Keratinocyte (primary cell): ENCODE measurements at regions not wholly inside any gene's neighbourhood (a gene's known extent, or its start where the extent isn't known, plus 50 kb on each side); places are given as distances from the start of the nearest gene placed in this dataset.
"Not testable (repeated sequence)": the region's sequence is repeated elsewhere in the genome, so short reads cannot be mapped to it uniquely, and the experiment has no call there.

Experiments used
- DNase-seq: peaks from one replicate; pipeline ENCODE4 v3.0.0-alpha.2; 2011; ENCODE audit warnings: low read depth, missing footprints, low spot score
- FAIRE-seq: peaks from 2 replicates; lab custom pipeline; 2011; peaks lifted over from hg19 to GRCh38; lab: Jason Lieb, UNC
- H2AFZ ChIP-seq: 2 replicates; pipeline ENCODE4 v1.6.0; 2012; ENCODE audit warnings: low read length, control low read depth, inconsistent platforms; ENCODE audit not compliant: control insufficient read depth
- H3K27ac ChIP-seq: 2 replicates; pipeline ENCODE4 v1.5.1; 2011; ENCODE audit warnings: low read length; ENCODE audit not compliant: control insufficient read depth, insufficient read depth
- H3K27me3 ChIP-seq: 3 replicates; pipeline ENCODE4 v1.6.0; 2011; ENCODE audit warnings: low read length; ENCODE audit not compliant: control insufficient read depth, insufficient read depth; ENCODE audit errors: extremely low read depth
- H3K36me3 ChIP-seq, 2 experiments: 2 replicates in 1 of 2; 3 replicates in 1 of 2; pipeline ENCODE4 v1.5.1; 2011; ENCODE audit warnings: low read length in 2 of 2, mild to moderate bottlenecking in 1 of 2; ENCODE audit not compliant: control insufficient read depth in 2 of 2, insufficient read depth in 2 of 2; ENCODE audit errors: extremely low read depth in 1 of 2
- H3K4me1 ChIP-seq: 3 replicates; pipeline ENCODE4 v1.5.1; 2011; ENCODE audit warnings: low read length; ENCODE audit not compliant: control insufficient read depth, insufficient read depth; ENCODE audit errors: extremely low read depth
- H3K4me2 ChIP-seq: 3 replicates; pipeline ENCODE4 v1.6.0; 2011; ENCODE audit warnings: low read depth, low read length; ENCODE audit not compliant: control insufficient read depth, insufficient read depth; ENCODE audit errors: extremely low read depth
- H3K4me3 ChIP-seq, 3 experiments: fragments of 200-600 bp in 1 of 3; sonication (generic) in 1 of 3; 2 replicates in 2 of 3; 3 replicates in 1 of 3; pipeline ENCODE4 v1.5.1; 2011 to 2016; ENCODE audit warnings: low read length in 3 of 3, mild to moderate bottlenecking in 3 of 3, control low read depth in 2 of 3, inconsistent platforms in 1 of 3, low read depth in 1 of 3, mixed read lengths in 1 of 3, mixed run types in 1 of 3, moderate library complexity in 1 of 3; ENCODE audit not compliant: control insufficient read depth in 2 of 3, insufficient read depth in 2 of 3; ENCODE audit errors: extremely low read depth in 1 of 3
- H3K79me2 ChIP-seq: 2 replicates; pipeline ENCODE4 v1.6.0; 2012; ENCODE audit warnings: low read length; ENCODE audit not compliant: control insufficient read depth, insufficient read depth
- H3K9ac ChIP-seq: 3 replicates; pipeline ENCODE4 v1.6.0; 2011; ENCODE audit warnings: low read length; ENCODE audit not compliant: control insufficient read depth, insufficient read depth; ENCODE audit errors: extremely low read depth
- H3K9me1 ChIP-seq: 3 replicates; pipeline ENCODE4 v1.6.0; 2011; ENCODE audit warnings: low read length; ENCODE audit not compliant: control insufficient read depth, insufficient read depth; ENCODE audit errors: extremely low read depth
- H3K9me3 ChIP-seq: 2 replicates; pipeline ENCODE4 v1.5.1; 2012; ENCODE audit warnings: low read depth, low read length; ENCODE audit not compliant: control insufficient read depth
- H4K20me1 ChIP-seq: 3 replicates; pipeline ENCODE4 v1.6.0; 2011; ENCODE audit warnings: low read length; ENCODE audit not compliant: control insufficient read depth, insufficient read depth; ENCODE audit errors: extremely low read depth
- dilution Hi-C: fragments of 300-500 bp; cut with MboI; formaldehyde crosslinking; loops from one replicate; pipeline ENCODE4 v1.7.0; 2020; ENCODE audit warnings: low sequenced_read_pairs; ENCODE audit not compliant: extremely low pct_ligation_motif_present

DNA sequence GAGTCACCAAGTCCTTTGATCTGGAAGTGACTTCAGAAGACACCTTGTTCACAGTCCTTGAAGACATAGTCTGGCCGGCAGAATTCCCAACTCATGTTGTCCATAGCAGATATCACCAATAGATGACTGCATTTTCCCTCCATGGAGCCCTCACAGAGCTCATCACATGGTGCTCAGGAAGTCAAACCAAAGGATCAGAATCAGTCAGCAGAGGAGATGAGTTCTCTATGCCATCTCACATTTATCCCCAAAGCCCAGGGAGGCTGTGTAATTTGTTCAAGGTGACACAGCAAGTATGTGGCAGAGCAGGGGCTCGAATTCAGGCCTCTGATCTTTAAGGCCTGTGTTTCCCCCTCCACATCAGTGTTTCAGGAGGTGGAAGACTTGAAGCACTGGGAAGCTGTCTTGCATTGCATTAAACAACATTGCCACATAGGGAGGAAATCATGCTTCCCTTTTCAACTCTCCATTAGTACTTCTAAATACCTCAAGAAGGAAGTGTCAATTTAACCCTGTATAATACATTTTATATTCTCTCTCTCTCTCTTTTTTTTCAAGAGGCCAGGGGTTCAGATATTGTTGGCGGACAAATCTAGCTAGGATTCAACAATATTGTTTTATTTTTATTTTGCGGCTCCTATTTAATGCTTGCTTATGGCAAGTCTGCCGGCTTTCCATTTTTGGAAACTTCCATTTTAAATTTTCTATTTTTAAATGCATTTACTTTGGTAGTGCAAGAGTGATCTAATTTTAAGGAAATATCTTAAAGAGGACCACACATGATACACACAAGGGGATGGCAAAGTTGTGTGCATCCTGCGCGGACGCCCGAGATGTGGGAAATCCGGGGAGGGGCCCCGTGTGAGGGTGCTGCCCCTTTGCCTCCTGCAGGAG lies 61.9 kb downstream of the NPIPB5 start:
- DNase-seq, H4K20me1 ChIP-seq, H3K4me1 ChIP-seq, H3K9me1 ChIP-seq, H3K36me3 ChIP-seq, H3K79me2 ChIP-seq, H3K9ac ChIP-seq, H3K27ac ChIP-seq, H3K27me3 ChIP-seq, H3K4me2 ChIP-seq, FAIRE-seq, H2AFZ ChIP-seq, H3K9me3 ChIP-seq, dilution Hi-C loops, H3K4me3 ChIP-seq: not testable (repeated sequence)

DNA sequence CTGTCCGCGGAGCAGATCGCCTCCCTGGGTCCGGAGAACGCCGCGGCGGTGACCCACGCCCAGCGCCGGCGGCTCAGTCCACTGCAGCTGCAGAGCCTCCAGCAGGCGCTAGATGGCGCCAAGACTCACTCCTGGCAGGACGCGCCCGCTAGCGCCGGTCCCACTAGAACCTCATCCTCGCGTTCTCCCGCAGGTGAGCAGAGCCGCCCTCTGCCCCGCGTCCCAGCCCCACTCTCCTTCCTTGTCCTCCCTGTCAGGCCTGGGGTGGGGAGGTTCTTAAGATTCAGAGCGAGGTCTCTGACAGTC lies 62.5 kb downstream of the NPIPB5 start:
- H3K9me3 ChIP-seq, H3K4me3 ChIP-seq, H3K4me1 ChIP-seq, H2AFZ ChIP-seq, H3K27ac ChIP-seq, H3K36me3 ChIP-seq, H3K9ac ChIP-seq, DNase-seq, H3K79me2 ChIP-seq, H3K27me3 ChIP-seq, dilution Hi-C loops, H3K9me1 ChIP-seq, H3K4me2 ChIP-seq, H4K20me1 ChIP-seq: not testable (repeated sequence)
- peak; percentile 51 for FAIRE-seq

DNA sequence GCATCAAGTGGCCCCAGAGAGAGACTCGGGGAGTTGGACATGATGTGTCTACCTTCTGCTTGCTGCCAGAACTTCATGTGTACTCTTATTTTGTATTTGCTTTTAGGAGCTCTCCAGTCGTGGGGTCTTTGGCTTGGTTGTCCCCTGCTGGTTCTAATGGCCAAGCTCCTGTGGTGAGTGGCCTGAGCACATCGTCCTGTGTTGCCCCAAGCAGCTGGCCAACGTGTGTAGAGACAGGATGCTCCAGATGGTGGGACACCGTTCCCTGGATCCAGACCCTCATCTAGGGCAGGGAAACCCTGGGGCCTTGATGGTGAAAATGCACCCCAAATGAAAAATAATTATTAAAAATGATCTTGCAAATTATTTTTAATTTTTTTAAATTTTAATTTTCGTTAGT lies 65.8 kb downstream of the NPIPB5 start:
- H2AFZ ChIP-seq, H3K9me1 ChIP-seq, H3K9ac ChIP-seq, H3K9me3 ChIP-seq, H3K4me1 ChIP-seq, H3K27me3 ChIP-seq, H3K79me2 ChIP-seq, H4K20me1 ChIP-seq, H3K4me2 ChIP-seq, H3K4me3 ChIP-seq, FAIRE-seq, DNase-seq, dilution Hi-C loops, H3K27ac ChIP-seq, H3K36me3 ChIP-seq: not testable (repeated sequence)

DNA sequence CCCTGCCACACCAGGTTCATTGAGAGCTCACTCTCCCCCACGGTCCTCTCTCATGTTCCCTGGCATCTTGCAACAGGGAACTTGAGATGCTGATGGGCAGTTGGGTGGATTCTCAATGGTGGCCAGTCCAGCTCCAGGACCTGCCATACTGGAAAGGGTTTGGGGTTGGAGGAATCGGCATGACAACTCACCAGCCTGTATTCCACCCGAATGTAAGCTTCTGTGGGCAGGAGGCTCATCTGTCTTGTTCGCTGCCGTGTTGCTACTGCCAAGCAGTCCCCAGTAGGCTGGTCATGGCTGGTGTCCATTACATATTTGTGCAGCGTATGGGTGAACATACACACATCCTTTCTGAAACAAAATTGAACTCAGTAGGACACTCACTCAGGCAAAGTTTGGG lies 72.5 kb downstream of the NPIPB5 start:
- H3K9me1 ChIP-seq, H3K9me3 ChIP-seq, FAIRE-seq, H3K4me2 ChIP-seq, H3K27me3 ChIP-seq, H4K20me1 ChIP-seq, H3K9ac ChIP-seq, H3K4me3 ChIP-seq, H2AFZ ChIP-seq, DNase-seq, H3K4me1 ChIP-seq, dilution Hi-C loops, H3K27ac ChIP-seq, H3K79me2 ChIP-seq, H3K36me3 ChIP-seq: not testable (repeated sequence)

DNA sequence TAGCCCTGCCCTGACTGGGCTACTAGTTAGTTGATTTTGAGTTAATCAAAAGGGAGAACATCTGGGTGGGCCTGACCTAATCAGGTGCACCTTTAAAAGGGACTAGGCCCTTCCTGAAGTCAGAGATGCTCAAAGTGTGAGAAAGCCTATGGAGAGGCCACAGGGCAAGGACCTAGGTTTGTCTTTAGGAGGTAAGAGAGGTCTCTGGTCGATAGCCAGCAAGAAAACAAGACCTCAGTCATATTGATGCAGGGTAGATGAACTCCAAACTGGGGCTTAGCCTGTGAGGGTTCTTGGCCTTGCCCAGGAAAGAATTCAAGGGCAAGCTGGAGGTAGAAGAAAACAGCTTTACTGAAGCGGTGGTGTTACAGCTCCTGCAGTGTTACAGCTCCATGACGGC lies 73.8 kb downstream of the NPIPB5 start:
- H3K27me3 ChIP-seq, H2AFZ ChIP-seq, dilution Hi-C loops, FAIRE-seq, H3K9me3 ChIP-seq, H3K4me2 ChIP-seq, H3K4me1 ChIP-seq, DNase-seq, H3K4me3 ChIP-seq, H3K9ac ChIP-seq, H3K79me2 ChIP-seq, H3K27ac ChIP-seq, H3K9me1 ChIP-seq, H3K36me3 ChIP-seq, H4K20me1 ChIP-seq: not testable (repeated sequence)
